DOHH2 (cell line): ENCODE measurements at regions not wholly inside any gene's neighbourhood (a gene's known extent, or its start where the extent isn't known, plus 50 kb on each side); places are given as distances from the start of the nearest gene placed in this dataset.

Experiments
- H3F3A ChIP-seq: fragments of 200-600 bp; sonication (generic), shearing (Covaris generic); 2 replicates; pipeline ENCODE4 v1.6.0; 2016; ENCODE audit warnings: antibody characterized with exemption, mild to moderate bottlenecking; ENCODE audit not compliant: control insufficient read depth, insufficient read depth
- H3K27ac ChIP-seq: fragments of 200-600 bp; sonication (generic); 2 replicates; pipeline ENCODE4 v1.5.1; 2014; ENCODE audit warnings: low read depth, mild to moderate bottlenecking, low read length, moderate library complexity
- H3K27me3 ChIP-seq: fragments of 200-600 bp; sonication (generic); 2 replicates; pipeline ENCODE4 v1.6.1; 2014; ENCODE audit warnings: mild to moderate bottlenecking, low read length, mixed read lengths; ENCODE audit not compliant: control insufficient read depth
- H3K36me3 ChIP-seq: fragments of 200-600 bp; sonication (generic); 2 replicates; pipeline ENCODE4 v1.6.1; 2014; ENCODE audit warnings: mild to moderate bottlenecking, low read length, moderate library complexity, mixed read lengths; ENCODE audit not compliant: control insufficient read depth
- H3K4me1 ChIP-seq: fragments of 200-600 bp; sonication (generic); 2 replicates; pipeline ENCODE4 v1.6.1; 2014; ENCODE audit warnings: mild to moderate bottlenecking, low read length, mixed read lengths; ENCODE audit not compliant: control insufficient read depth
- H3K4me2 ChIP-seq: fragments of 200-600 bp; sonication (generic); 2 replicates; pipeline ENCODE4 v1.6.0; 2014; ENCODE audit warnings: mild to moderate bottlenecking, low read length, moderate library complexity
- H3K4me3 ChIP-seq: fragments of 200-600 bp; sonication (generic); 2 replicates; pipeline ENCODE4 v1.5.1; 2014; ENCODE audit warnings: mild to moderate bottlenecking, low read length, mixed read lengths
- H3K79me2 ChIP-seq: fragments of 200-600 bp; sonication (generic); 2 replicates; pipeline ENCODE4 v1.6.1; 2014; ENCODE audit warnings: mild to moderate bottlenecking, low read length, mixed read lengths; ENCODE audit not compliant: control insufficient read depth
- H3K9me2 ChIP-seq: fragments of 200-600 bp; sonication (generic); replicated peaks from 2 replicates; pipeline ENCODE4 v1.6.1; 2014; ENCODE audit warnings: mild to moderate bottlenecking, low read length, mixed read lengths; ENCODE audit not compliant: control insufficient read depth
- H3K9me3 ChIP-seq: fragments of 200-600 bp; sonication (generic); 2 replicates; pipeline ENCODE4 v1.6.1; 2014; ENCODE audit warnings: antibody characterized with exemption, low read length, mixed read lengths; ENCODE audit not compliant: control insufficient read depth, insufficient read depth
- H4K20me1 ChIP-seq: fragments of 200-600 bp; sonication (generic); 2 replicates; pipeline ENCODE4 v1.6.0; 2014; ENCODE audit warnings: low read depth, mild to moderate bottlenecking, antibody characterized with exemption, low read length, moderate library complexity; ENCODE audit not compliant: control insufficient read depth, insufficient read depth
- CTCF ChIP-seq: fragments of 200-600 bp; sonication (generic); IDR thresholded peaks from one replicate; pipeline ENCODE4 v1.5.1; 2014; ENCODE audit warnings: antibody characterized with exemption, mild to moderate bottlenecking, low read depth, low read length; ENCODE audit not compliant: poor library complexity, severe bottlenecking
- EZH2phosphoT487 ChIP-seq: fragments of 200-600 bp; sonication (generic); IDR thresholded peaks from 2 replicates; pipeline ENCODE4 v1.6.1; 2017; ENCODE audit warnings: borderline replicate concordance, mild to moderate bottlenecking, antibody characterized with exemption, low read length, moderate library complexity, mixed read lengths

GRCh38 chr14:81584495-81584894 is 50.8 kb upstream of the SEL1L start:
- Histone ChIP-seq H3K79me2 (no peaks in the 10 kb centered on the region), H3K27ac (no peak overlapping the region), H4K20me1 (no peaks in the 10 kb centered on the region), H3K4me2 (no peak overlapping the region), H3F3A (no peaks in the 10 kb centered on the region), H3K4me3 (no peak overlapping the region), H3K4me1 (no peaks in the 10 kb centered on the region), H3K36me3 (no peaks in the 10 kb centered on the region), H3K27me3 (peaks cover 2% of the 10 kb centered on the region; the same call in 1 of the 2 replicates), H3K9me3 (no peaks in the 10 kb centered on the region), H3K9me2 (no peaks in the 10 kb centered on the region)
- TF ChIP-seq EZH2phosphoT487 (no peak), CTCF (no peak)

DNA sequence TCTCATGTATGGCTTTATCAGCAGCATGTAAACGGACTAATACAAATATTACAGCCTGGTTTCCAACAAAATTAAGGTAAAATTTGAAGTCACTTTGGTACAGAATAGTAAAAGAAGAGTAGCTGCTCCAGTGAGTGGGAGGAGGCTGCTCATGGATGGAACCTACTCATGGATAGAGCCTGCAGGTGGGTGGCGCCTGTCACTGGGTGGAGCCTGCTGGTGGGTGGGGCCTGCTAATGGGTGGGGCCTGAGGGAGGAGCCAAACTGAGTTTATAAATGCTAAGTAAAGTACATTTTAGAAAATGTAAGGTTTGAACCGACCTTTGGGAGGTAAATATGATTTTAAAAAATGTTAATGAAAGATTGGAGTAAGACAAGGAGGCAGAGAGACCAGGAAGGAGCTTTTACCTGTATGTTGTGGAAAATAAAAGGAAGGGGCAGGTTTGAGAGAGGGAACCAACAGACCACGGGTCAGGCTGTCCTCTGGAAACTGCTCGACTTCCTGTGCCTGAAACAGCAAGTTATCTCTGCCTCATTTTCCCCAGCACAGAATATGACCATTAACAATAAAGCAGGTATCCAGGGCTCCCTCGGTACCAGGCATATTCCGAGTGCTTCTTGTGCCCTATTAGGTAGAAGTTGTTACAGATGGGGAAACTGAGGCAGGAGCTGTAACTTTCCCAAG is 55.9 kb upstream of the SEL1L start:
- no peaks in the 10 kb centered on the region for H3F3A ChIP-seq
- H3K4me2 ChIP-seq: no peak overlapping the region
- H3K79me2 ChIP-seq: no peaks in the 10 kb centered on the region
- no peak overlapping the region for H3K27ac ChIP-seq
- no peaks in the 10 kb centered on the region for H4K20me1 ChIP-seq
- no peaks in the 10 kb centered on the region for H3K4me1 ChIP-seq
- H3K27me3 ChIP-seq: no peaks in the 10 kb centered on the region; the same call in 1 of the 2 replicates
- TF ChIP-seq EZH2phosphoT487 (no peak), CTCF (no peak)
- no peaks in the 10 kb centered on the region for H3K36me3 ChIP-seq
- H3K9me3 ChIP-seq: no peaks in the 10 kb centered on the region
- H3K9me2 ChIP-seq: no peaks in the 10 kb centered on the region
- H3K4me3 ChIP-seq: no peak overlapping the region

DNA sequence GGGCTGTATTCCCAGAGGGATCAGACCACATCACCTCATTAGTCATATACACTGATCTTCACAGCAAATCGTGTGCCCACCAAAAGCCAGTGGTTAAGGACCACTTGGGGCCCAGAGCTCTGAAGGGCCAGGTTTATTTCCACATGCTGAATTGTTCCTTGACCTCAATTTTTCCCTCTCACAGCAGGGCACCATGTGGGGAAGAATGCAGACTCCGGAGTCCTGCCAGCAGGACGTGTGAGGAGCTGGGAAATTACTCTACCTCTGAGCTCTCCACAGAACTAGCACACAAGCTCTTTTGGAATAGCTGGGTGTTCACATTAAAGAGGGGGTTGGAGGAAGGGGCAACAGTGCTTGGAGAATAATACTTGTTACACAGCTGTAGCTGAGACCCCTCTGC is 57.6 kb upstream of the SEL1L start:
- Histone ChIP-seq H3K4me2 (no peak overlapping the region), H3K9me3 (no peaks in the 10 kb centered on the region), H3K9me2 (no peaks in the 10 kb centered on the region), H3K79me2 (no peaks in the 10 kb centered on the region), H3K36me3 (no peaks in the 10 kb centered on the region), H3K27me3 (no peaks in the 10 kb centered on the region; the same call in 1 of the 2 replicates), H3F3A (no peaks in the 10 kb centered on the region), H3K4me1 (no peaks in the 10 kb centered on the region), H3K4me3 (no peak overlapping the region), H4K20me1 (no peaks in the 10 kb centered on the region), H3K27ac (no peak overlapping the region)
- TF ChIP-seq CTCF: no peak
- no peak for TF ChIP-seq EZH2phosphoT487
